HL-60 (cell line): ENCODE measurements at regions not wholly inside any gene's neighbourhood (a gene's known extent, or its start where the extent isn't known, plus 50 kb on each side); places are given as distances from the start of the nearest gene placed in this dataset.

ENCODE experiments used
- DNase-seq, 2 experiments: peaks; one replicate each; pipeline ENCODE4 v3.0.0-alpha.2; 2010 to 2020; ENCODE audit warnings: low read depth in 1 of 2, low spot score in 1 of 2
- H3K27ac ChIP-seq: fragments of 250-450 bp; sonication (Bioruptor Pico); replicated peaks from 2 replicates; pipeline ENCODE4 v1.5.1; 2020; ENCODE audit warnings: mild to moderate bottlenecking, moderate library complexity
- H3K27me3 ChIP-seq: fragments of 250-450 bp; sonication (Bioruptor Pico); 2 replicates; pipeline ENCODE4 v1.5.1; 2021; ENCODE audit warnings: mild to moderate bottlenecking, moderate library complexity; ENCODE audit not compliant: insufficient read depth, poor library complexity, severe bottlenecking
- H3K4me3 ChIP-seq: replicated peaks from 2 replicates; pipeline ENCODE4 v1.5.1; 2011; ENCODE audit warnings: mild to moderate bottlenecking, control low read depth, low read length; ENCODE audit not compliant: insufficient read depth
- GABPA ChIP-seq: IDR thresholded peaks from 2 replicates; pipeline ENCODE4 v1.6.1; 2012; ENCODE audit warnings: low read depth
- POLR2AphosphoS5 ChIP-seq: IDR thresholded peaks from 2 replicates; pipeline ENCODE4 v1.6.1; 2012; ENCODE audit warnings: low read depth
- SPI1 ChIP-seq: IDR thresholded peaks from 2 replicates; pipeline ENCODE4 v1.6.1; 2012; ENCODE audit warnings: low read depth, mild to moderate bottlenecking, borderline replicate concordance
- TF ChIP-seq, protein P1 (sequence below): IDR thresholded peaks from 2 replicates; pipeline ENCODE4 v1.6.1; 2012; ENCODE audit warnings: low read depth; ENCODE audit not compliant: insufficient replicate concordance
- TF ChIP-seq, protein P2 (sequence below): IDR thresholded peaks from one replicate; pipeline ENCODE4 v1.5.1; 2011; ENCODE audit warnings: low read length, control low read depth, inconsistent platforms; ENCODE audit not compliant: insufficient read depth

DNA sequence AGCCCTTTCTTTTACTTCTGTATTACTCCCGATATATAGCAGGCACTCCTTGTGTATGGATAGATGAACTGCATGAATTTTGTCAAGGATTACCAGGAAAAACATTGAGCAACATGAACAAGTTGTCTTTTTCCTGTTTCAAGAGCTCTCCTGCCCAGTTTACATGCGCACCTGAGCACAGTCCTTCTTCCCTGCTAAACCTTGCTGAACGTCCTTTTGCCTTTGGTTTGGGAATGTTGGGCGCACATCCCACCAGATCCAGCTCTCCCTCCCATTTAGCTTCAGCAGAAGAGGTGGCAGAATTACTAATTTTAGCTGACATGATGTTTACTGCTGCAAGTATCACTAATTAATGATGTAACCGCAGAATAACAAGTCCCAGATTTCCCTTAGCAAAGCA is 121.4 kb upstream of the TMCC3 start:
- DNase-seq: no peak
- Histone ChIP-seq H3K27me3 (no peaks in the 10 kb centered on the region), H3K4me3 (no peak overlapping the region), H3K27ac (no peak overlapping the region)
- TF ChIP-seq SPI1 (no peak), GABPA (no peak), POLR2AphosphoS5 (no peak)
- TF ChIP-seq, protein P1, sequence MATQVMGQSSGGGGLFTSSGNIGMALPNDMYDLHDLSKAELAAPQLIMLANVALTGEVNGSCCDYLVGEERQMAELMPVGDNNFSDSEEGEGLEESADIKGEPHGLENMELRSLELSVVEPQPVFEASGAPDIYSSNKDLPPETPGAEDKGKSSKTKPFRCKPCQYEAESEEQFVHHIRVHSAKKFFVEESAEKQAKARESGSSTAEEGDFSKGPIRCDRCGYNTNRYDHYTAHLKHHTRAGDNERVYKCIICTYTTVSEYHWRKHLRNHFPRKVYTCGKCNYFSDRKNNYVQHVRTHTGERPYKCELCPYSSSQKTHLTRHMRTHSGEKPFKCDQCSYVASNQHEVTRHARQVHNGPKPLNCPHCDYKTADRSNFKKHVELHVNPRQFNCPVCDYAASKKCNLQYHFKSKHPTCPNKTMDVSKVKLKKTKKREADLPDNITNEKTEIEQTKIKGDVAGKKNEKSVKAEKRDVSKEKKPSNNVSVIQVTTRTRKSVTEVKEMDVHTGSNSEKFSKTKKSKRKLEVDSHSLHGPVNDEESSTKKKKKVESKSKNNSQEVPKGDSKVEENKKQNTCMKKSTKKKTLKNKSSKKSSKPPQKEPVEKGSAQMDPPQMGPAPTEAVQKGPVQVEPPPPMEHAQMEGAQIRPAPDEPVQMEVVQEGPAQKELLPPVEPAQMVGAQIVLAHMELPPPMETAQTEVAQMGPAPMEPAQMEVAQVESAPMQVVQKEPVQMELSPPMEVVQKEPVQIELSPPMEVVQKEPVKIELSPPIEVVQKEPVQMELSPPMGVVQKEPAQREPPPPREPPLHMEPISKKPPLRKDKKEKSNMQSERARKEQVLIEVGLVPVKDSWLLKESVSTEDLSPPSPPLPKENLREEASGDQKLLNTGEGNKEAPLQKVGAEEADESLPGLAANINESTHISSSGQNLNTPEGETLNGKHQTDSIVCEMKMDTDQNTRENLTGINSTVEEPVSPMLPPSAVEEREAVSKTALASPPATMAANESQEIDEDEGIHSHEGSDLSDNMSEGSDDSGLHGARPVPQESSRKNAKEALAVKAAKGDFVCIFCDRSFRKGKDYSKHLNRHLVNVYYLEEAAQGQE: no peak
- TF ChIP-seq, protein P2, sequence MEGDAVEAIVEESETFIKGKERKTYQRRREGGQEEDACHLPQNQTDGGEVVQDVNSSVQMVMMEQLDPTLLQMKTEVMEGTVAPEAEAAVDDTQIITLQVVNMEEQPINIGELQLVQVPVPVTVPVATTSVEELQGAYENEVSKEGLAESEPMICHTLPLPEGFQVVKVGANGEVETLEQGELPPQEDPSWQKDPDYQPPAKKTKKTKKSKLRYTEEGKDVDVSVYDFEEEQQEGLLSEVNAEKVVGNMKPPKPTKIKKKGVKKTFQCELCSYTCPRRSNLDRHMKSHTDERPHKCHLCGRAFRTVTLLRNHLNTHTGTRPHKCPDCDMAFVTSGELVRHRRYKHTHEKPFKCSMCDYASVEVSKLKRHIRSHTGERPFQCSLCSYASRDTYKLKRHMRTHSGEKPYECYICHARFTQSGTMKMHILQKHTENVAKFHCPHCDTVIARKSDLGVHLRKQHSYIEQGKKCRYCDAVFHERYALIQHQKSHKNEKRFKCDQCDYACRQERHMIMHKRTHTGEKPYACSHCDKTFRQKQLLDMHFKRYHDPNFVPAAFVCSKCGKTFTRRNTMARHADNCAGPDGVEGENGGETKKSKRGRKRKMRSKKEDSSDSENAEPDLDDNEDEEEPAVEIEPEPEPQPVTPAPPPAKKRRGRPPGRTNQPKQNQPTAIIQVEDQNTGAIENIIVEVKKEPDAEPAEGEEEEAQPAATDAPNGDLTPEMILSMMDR: no peak

DNA sequence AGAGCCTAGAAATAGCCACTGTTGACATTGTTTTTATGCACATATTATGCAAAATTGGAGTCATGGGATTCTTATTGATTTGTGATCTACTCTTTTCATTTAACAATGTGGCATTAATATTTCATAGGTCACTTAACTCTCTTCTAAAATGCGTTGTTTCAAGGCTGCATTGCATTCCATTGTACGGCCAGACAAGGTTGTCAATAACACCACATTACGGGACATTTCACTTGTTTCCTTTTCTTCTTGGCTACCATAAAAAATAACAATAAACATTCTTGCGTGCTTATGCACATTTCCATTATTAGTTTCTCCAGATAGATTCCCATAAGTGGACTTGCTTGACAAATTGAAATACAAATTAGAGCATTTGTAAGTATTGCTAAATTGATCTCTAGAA is 120.8 kb upstream of the TMCC3 start:
- H3K27me3 ChIP-seq: no peaks in the 10 kb centered on the region
- TF ChIP-seq GABPA (no peak), POLR2AphosphoS5 (no peak), SPI1 (no peak)
- TF ChIP-seq, protein P1: no peak
- TF ChIP-seq, protein P2: no peak
- no peak for DNase-seq

GRCh38 chr12:94770791-94771190 is 120.4 kb upstream of the TMCC3 start:
- TF ChIP-seq SPI1: no peak
- Histone ChIP-seq H3K4me3 (no peak overlapping the region), H3K27me3 (no peaks in the 10 kb centered on the region), H3K27ac (no peak overlapping the region)
- no peak for DNase-seq

More for the DNA sequence above, 120.8 kb upstream of the TMCC3 start:
- Histone ChIP-seq H3K27ac (no peak overlapping the region), H3K4me3 (no peak overlapping the region)

- Histone ChIP-seq H3K27me3 (no peaks in the 10 kb centered on the region), H3K4me3 (no peak overlapping the region), H3K27ac (no peak overlapping the region)
Measured at GRCh38 chr12:94769776-94770759, 119.7 kb upstream of the TMCC3 start.

More at GRCh38 chr12:94769776-94770759, 119.7 kb upstream of the TMCC3 start:
- no peak for DNase-seq
- no peak for TF ChIP-seq GABPA
- TF ChIP-seq, protein P2: no peak
- no peak for TF ChIP-seq POLR2AphosphoS5
- TF ChIP-seq SPI1: no peak
- TF ChIP-seq, protein P1: no peak
